SK-N-MC (cell line): ENCODE measurements at regions not wholly inside any gene's neighbourhood (a gene's known extent, or its start where the extent isn't known, plus 50 kb on each side); places are given as distances from the start of the nearest gene placed in this dataset.

ENCODE experiments used
- DNase-seq: peaks from one replicate; pipeline ENCODE4 v3.0.0-alpha.2; 2011; ENCODE audit warnings: low read depth, low spot score
- H3K27ac ChIP-seq: fragments of 200-600 bp; sonication (generic); 2 replicates; pipeline ENCODE4 v1.5.1; 2016; ENCODE audit warnings: mixed run types
- H3K36me3 ChIP-seq: fragments of 200-600 bp; sonication (generic); 2 replicates; pipeline ENCODE4 v1.6.1; 2017; ENCODE audit warnings: antibody characterized with exemption, low read length, mixed read lengths; ENCODE audit not compliant: insufficient read depth
- H3K4me3 ChIP-seq: fragments of 200-600 bp; sonication (generic); 2 replicates; pipeline ENCODE4 v1.5.1; 2016
- H3K9ac ChIP-seq: fragments of 200-600 bp; sonication (generic); 2 replicates; pipeline ENCODE4 v1.8.0; 2017; ENCODE audit warnings: mixed run types, mixed read lengths; ENCODE audit not compliant: insufficient read length
- H3K9me3 ChIP-seq: fragments of 200-600 bp; sonication (generic); 2 replicates; pipeline ENCODE4 v1.6.1; 2017; ENCODE audit warnings: low read depth, mild to moderate bottlenecking, antibody characterized with exemption, low read length, moderate library complexity, mixed read lengths
- EZH2 ChIP-seq: fragments of 200-600 bp; sonication (generic); IDR thresholded peaks from one replicate; pipeline ENCODE4 v1.6.1; 2017; ENCODE audit warnings: antibody characterized with exemption
- FOXP2 ChIP-seq: optimal IDR thresholded peaks from 2 replicates; pipeline ENCODE3; 2011; ENCODE audit warnings: mild to moderate bottlenecking, moderate library complexity; ENCODE audit not compliant: insufficient read depth; ENCODE audit errors: extremely low read length, control extremely low read depth
- POLR2AphosphoS5 ChIP-seq: IDR thresholded peaks from 2 replicates; pipeline ENCODE4 v1.6.1; 2012; ENCODE audit warnings: mild to moderate bottlenecking, low read depth, low read length, borderline replicate concordance

- no peaks in the 10 kb centered on the region for H3K9me3 ChIP-seq
- H3K36me3 ChIP-seq = no peaks in the 10 kb centered on the region
- no peak overlapping the region for H3K27ac ChIP-seq
- no peak overlapping the region for H3K9ac ChIP-seq
- TF ChIP-seq POLR2AphosphoS5 (no peak), EZH2 (no peak), FOXP2 (no peak)
- no peak for DNase-seq
- no peak overlapping the region for H3K4me3 ChIP-seq
These were observed 458.8 kb upstream of the NRXN1 start for GRCh38 chr2:51490576-51491234.

GRCh38 chr2:51484605-51485004, 452.7 kb upstream of the NRXN1 start:
- DNase-seq = no peak
- Histone ChIP-seq H3K36me3 (no peaks in the 10 kb centered on the region), H3K9ac (no peak overlapping the region), H3K4me3 (no peak overlapping the region), H3K9me3 (no peaks in the 10 kb centered on the region), H3K27ac (no peak overlapping the region)
- no peak for TF ChIP-seq FOXP2
- TF ChIP-seq EZH2 = no peak
- TF ChIP-seq POLR2AphosphoS5 = no peak

GRCh38 chr2:51483720-51484119, 451.8 kb upstream of the NRXN1 start:
- Histone ChIP-seq H3K36me3 (no peaks in the 10 kb centered on the region), H3K27ac (no peak overlapping the region), H3K4me3 (no peak overlapping the region), H3K9ac (no peak overlapping the region), H3K9me3 (no peaks in the 10 kb centered on the region)
- TF ChIP-seq EZH2 (no peak), POLR2AphosphoS5 (no peak), FOXP2 (no peak)
- DNase-seq = no peak

- Histone ChIP-seq H3K36me3 (no peaks in the 10 kb centered on the region), H3K4me3 (no peak overlapping the region), H3K9me3 (no peaks in the 10 kb centered on the region), H3K27ac (no peak overlapping the region), H3K9ac (no peak overlapping the region)
- DNase-seq = no peak
- TF ChIP-seq FOXP2 (no peak), EZH2 (no peak), POLR2AphosphoS5 (no peak)
These were observed 440.9 kb upstream of the NRXN1 start for GRCh38 chr2:51472783-51473182.

- TF ChIP-seq EZH2 (no peak), FOXP2 (no peak), POLR2AphosphoS5 (no peak)
- Histone ChIP-seq H3K27ac (no peak overlapping the region), H3K36me3 (no peaks in the 10 kb centered on the region), H3K4me3 (no peak overlapping the region), H3K9ac (no peak overlapping the region), H3K9me3 (no peaks in the 10 kb centered on the region)
- no peak for DNase-seq
These were observed 440.4 kb upstream of the NRXN1 start for GRCh38 chr2:51472300-51472699.

- H3K36me3 ChIP-seq = no peaks in the 10 kb centered on the region
- H3K27ac ChIP-seq = no peak overlapping the region
- H3K4me3 ChIP-seq = no peak overlapping the region
- no peaks in the 10 kb centered on the region for H3K9me3 ChIP-seq
- no peak for DNase-seq
- H3K9ac ChIP-seq = no peak overlapping the region
- no peak for TF ChIP-seq FOXP2
- TF ChIP-seq EZH2 = no peak
- TF ChIP-seq POLR2AphosphoS5 = no peak
These were observed 437.2 kb upstream of the NRXN1 start for GRCh38 chr2:51469102-51469501.

- TF ChIP-seq EZH2 (no peak), FOXP2 (no peak), POLR2AphosphoS5 (no peak)
- no peak overlapping the region for H3K9ac ChIP-seq
- H3K9me3 ChIP-seq = no peaks in the 10 kb centered on the region
- no peaks in the 10 kb centered on the region for H3K36me3 ChIP-seq
- H3K4me3 ChIP-seq = no peak overlapping the region
- no peak overlapping the region for H3K27ac ChIP-seq
- DNase-seq = no peak
These were observed 433.4 kb upstream of the NRXN1 start for GRCh38 chr2:51465326-51465725.

- Histone ChIP-seq H3K9ac (no peak overlapping the region), H3K27ac (no peak overlapping the region), H3K36me3 (no peaks in the 10 kb centered on the region), H3K9me3 (no peaks in the 10 kb centered on the region), H3K4me3 (no peak overlapping the region)
- no peak for TF ChIP-seq FOXP2
- no peak for TF ChIP-seq POLR2AphosphoS5
- no peak for TF ChIP-seq EZH2
- no peak for DNase-seq
These were observed 422.2 kb upstream of the NRXN1 start for GRCh38 chr2:51454177-51454576.

- no peak for TF ChIP-seq EZH2
- no peak for TF ChIP-seq POLR2AphosphoS5
- TF ChIP-seq FOXP2 = no peak
- Histone ChIP-seq H3K9me3 (no peaks in the 10 kb centered on the region), H3K9ac (no peak overlapping the region), H3K27ac (no peak overlapping the region), H3K4me3 (no peak overlapping the region), H3K36me3 (no peaks in the 10 kb centered on the region)
- DNase-seq = no peak
These were observed 417.0 kb upstream of the NRXN1 start for GRCh38 chr2:51448911-51449310.
